ENCODE measurements at regions not wholly inside any gene's neighbourhood (a gene's known extent, or its start where the extent isn't known, plus 50 kb on each side); places are given as distances from the start of the nearest gene placed in this dataset.
"Not testable (repeated sequence)": the region's sequence is repeated elsewhere in the genome, so short reads cannot be mapped to it uniquely, and the experiment has no call there.

DNA sequence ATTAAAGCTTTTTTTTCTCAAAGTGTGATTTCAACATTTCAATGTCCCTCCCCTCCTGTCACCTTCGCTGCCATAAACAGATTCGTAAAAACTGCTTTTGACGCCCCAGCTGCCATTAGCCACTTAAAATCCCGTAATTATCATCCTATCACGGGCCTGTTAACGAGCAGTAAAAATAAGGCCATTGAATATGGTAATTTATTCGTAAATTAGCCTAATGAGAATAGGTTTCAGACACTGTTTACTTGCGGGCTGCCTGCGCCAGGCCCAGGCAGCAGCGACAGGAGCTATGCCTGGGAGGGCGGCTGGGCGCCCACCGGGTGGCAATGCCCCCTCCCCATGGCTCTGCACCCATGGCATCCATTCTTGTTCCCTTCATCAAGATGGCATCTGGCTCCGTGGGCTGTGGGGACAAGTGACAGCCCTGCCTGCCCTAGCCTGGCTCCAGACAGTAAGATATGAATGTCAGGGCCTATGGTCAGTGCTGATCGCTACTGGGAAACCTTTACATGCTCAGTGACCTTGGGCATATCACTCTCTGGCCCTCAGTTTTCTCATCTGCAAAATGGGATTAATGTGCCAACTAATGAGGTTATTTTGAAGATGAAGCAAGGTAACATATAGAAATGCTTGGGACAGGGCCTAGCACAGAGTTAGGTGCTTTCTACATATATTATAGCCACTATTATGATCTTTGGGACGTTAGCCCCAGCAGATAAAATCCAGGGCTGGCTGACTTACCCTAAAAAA lies 500.8 kb downstream of the MN1 start:
- no peak for DNase-seq

DNA sequence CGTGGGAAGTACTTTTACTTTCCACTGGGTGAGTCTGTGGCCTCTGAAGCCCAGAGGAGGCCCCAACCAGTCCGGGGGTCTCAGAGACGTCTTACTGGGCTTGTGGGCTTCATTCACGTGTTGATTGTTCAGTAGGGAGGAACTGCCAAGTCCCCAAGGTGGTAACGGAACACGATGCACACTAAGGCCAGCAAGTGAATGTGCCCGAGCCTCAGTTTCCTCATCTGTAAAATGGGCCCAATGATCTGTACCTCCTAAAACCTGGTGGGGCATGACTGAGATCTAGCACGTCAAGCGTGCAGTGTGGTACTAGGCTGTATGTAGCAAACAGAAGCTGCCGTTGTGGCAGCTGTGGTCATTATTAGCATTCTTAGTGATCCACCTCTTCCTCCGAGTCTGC lies 499.1 kb downstream of the MN1 start:
- DNase-seq: no peak

DNA sequence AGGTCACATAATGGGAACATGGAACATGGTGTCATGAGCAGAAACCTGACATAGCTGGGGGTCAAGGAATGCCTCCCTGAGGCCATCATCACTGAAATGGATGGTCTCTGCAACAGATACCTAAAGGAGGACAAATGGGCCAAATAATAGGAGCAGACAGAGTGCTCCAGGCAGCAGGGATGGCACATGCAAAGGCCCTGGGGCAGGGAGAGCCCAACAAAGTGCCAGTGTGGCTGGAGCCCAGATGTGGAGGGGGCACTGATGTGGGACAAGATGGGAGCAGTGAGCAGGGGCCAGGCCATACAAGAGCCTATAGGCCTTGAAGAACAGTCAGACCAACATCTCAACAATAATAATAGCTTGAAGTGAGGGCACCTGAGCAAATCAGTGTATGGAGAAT lies 497.8 kb downstream of the MN1 start:
- no peak for DNase-seq

DNA sequence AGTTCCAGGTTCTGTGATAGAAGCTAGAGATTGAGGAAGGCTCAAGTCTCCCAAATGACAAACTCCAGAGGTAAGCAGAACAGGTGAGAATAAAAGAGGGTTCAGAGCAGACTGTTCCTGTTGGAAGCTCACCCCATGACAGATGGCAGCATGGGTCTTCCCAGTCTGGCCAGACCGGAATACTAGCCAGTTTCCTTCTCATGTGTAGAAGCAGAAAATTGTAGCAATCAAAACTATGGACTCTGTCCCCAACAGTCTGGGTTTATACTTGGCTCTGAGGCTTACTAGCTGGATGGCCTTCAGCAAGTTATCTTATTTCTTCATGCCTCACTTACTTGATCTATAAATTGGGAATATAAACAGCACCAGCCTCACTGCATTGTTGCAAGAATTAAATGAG lies 494.8 kb downstream of the MN1 start:
- no peak for DNase-seq

DNA sequence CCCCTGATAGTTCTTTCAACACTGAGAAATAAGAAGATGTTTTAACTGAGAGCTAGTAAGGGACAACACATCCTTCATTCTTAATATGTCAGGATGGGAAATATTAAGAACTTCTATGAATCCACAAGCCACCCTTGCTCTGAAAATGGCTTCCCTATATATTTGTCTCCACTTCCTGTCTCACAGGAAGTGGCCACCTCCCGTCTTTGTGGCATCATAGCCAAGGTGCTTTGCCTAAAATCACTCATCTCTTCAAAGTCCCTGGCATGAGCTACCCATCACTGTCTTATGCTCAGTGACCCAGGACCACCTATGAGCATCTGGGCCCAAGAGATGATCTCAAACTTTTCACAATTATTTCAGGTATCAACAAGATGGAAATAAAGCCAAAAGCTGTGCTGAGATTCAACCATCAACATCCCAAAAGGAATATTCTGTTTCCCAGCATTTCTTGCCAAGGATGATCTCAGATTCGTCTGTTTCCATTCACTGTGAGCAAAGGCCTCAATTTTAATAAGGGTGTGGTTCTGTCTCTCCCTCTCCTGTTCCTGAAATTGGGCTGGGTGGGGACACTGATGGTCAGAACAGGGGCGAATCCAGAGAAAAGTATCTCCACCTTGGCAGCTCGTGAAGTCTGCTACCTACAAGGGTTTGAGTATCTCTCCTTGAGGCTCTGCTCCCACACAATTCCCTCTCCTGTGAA lies 493.9 kb downstream of the MN1 start:
- peak; percentile 61 for DNase-seq

DNA sequence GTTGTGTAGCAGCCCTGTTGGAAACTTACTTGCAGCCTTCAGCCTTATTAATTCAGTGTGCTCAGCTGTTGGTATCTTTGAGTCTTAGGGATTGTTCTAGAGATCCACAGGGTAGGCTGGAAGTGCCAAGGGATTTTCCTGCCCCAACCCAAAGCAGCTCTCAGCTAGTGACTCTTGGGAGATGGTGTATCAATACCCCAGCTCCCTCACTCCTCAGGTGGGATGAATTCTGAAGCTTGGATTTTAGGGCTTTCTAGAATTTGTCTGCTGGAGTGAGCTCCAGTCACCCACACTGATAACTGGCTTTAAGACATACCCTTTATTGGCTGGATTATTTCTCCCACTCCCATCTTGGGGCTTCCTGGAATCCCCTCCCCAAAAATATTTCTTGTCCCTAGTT lies 493.0 kb downstream of the MN1 start:
- no peak for DNase-seq

DNA sequence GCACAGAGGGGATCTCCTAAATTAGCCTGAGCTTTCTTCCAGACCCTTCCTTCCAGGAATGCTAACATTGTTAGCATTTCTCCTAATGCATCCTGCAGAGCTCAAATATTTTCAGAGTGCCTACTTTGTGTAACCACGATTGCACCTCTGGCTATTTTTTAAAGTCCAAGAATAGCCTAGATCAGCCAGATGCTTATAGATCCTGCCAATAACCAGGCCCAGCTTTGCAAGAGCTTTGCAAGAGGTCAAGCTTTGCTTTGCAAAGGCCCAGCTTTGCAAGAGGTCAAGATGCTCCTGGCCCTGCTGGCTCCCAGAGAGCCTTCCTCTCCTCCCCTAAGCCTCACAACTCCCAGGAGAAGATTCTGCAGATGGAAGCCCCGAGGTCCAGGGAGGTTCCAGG lies 491.9 kb downstream of the MN1 start:
- DNase-seq: no peak

DNA sequence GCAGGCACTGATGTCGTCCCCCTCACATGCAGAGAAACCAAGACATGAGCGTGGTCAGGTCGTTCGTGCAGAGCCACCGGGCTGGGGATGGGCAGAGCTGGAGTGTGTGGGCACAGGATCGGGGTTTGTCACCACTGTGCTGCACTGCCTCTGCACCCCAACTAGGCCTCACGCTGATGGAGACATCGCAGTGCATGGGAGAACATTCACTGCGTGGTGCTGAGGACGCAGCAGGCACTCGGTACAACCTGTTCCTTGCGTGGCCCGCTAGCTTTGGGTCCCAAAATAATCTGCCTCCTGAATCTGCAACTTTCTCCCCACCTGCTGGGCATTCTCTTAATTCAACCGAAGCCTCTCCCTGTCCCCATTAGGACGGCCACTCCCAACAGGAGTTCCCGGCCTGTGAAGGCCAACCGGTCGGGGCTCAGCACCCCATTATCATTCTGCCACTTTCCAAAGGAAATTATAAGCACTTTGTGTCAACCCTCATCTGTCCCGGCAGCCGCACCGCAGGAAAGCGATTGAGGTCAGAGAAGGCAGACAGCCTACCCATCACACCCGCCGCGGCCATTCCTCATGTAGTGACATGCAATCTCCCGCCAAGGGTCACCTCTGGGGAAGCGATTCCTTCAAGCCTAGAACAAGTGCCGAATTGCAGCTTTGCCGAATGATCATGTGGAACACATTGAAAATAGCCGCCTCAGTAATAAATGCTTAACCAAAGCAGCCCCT lies 490.4 kb downstream of the MN1 start:
- DNase-seq: no peak

DNA sequence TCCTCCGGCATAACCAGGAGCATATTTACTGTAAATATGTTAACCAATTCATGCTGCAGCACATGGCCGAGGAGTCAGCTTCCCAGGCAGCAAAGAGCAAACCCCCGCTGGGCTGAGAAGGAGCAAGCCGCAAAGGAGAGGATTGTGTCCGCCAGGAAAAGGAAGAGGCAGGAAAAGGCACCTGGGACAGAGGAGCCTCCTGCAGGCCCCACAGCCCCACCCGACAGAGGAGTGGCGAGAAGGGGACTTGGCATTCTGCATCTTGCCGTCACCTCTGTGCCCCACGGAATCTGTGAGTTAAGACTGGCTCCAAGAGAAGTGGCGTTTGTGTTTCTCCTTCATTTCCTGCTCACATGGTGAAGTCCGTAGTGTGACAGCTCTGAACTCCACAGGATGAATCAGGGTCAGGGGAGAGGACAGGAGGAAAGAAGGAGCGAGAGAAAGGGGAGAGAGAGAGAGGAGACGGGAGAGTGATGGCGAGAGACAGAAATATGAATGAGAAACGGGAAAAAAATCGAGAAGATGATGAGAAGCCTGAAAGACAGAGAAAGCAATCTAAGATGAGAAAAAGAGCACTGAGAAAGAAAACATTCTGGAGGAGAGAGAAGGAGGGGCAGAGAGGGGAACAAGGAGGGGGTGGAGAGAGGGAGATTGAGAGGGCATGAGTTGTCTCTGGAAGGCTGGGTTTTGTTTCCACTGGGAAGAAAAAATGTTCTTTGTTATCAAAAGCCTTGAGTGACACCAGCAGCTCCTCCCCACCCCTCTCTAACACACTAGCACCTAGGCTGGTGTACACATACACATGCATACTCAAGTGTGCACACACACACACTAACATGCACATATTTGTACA lies 489.6 kb downstream of the MN1 start:
- peak; percentile 82 for DNase-seq

DNA sequence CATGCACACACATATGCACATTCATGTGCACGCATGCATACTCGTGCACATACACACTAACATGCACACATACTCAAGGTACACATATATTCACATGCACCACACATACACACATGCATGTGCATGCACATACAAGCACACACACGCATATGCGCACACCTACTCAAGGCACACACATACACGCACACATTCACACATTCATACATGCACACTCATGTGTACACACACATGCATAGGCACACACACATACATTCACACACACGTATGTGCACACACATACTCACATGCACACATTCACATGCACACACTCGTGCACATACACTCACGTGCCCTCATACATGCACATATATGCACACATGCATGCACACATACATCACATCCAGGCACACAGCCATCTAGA lies 489.0 kb downstream of the MN1 start:
- no peak for DNase-seq

DNA sequence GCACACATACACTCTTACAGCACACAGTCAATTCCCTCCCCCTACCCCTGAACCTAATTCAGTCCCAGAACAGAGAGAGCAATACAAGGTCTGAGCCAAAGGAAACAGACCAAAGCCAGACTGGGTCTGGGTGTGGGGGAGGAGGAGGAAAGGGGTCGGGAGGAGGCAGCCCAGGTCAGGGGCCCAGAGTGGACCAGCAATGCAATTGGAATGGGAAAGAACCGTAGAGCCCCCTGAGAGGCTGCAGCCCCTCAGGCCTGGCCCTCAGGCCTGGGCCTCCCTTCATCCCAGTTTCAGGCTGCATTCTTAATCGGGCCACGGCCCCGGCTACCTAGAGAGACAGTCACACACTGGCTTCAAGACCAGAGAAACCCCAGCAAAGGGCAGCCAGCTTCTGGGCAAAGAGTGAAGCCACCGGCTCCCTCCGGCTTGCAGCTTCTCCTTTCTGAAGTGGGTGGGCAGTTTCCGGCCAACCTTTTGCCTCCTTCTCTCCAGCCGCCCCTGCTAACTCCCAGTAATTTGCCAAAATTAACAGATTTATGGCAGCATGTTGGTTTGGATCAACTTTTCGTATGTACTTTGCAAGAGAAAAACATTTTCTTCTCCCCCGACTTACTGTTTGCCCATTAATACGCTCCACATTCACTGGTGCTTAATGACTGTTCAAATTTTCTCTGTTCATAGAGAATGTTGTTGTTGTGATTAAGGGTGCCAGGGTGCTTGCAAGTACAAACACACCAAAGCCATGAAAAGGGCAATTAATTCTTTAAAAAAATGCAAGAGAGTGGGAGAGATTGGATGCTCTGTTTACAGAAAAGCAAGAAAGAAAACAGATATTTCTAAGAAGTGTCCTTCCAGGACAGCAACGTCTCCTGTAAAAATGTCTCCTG lies 488.3 kb downstream of the MN1 start:
- peak; percentile 41 for DNase-seq

DNA sequence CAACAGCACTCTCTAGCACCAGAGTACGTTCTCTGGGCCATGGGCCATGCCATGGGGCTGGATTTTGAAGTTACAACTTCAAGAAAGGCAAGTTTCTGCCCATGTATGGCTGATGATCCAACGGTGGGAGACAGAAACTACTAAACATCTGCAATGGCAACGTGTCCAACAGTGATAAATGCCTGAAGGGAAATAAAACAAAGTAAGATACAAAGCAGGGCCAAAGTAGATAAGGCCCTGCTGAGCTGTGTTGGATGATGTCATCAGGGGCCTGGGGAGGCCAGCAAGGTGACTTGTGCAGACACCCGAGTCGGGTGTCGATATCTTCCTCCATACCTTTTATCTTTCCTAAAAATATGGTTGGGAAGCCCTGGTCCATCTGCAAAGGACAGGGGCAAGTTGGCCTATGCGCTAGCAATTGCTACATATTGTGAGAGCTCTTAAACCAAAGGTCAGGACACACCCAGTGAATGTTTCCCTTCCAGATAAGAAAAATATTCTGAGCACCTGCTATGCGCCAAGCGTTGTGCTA lies 487.2 kb downstream of the MN1 start:
- no peak for DNase-seq

DNA sequence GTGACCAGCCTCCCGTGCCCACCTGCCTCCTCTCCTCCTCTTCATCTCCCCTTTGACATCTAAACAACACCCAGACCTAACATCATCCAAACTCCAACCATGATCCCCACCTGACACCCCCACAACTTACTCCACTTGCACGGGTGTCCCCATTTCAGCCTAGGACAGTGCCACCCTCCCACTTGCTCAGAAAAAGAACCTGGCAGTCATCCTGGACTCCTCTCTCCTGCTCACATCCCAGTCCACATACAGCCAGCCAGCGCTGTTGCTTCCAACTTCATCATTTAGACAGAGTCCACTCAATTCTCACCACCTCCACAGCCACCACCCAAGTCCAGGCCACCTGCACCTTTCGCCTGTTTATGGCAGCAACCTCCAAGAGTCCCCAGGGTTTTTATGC lies 485.7 kb downstream of the MN1 start:
- no peak for DNase-seq

DNA sequence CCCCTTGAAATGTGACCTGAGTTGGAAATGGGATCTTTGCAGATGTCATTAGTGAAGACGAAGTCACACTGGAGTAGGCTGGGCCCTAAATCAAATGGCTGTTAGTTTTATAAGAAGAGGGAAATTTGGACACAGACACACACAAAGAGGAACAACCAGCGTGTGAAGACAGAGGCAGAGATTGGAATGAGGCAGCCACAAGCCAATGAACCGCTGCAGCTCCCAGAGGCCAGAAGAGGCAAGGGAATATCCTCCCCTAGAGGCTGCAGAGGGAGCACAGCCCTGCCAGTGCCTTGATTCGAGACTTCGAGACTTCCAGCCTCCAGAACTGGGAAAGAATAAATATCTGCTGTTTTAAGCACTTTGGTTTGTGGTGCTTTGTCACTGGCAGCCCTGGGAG lies 484.5 kb downstream of the MN1 start:
- no peak for DNase-seq

DNA sequence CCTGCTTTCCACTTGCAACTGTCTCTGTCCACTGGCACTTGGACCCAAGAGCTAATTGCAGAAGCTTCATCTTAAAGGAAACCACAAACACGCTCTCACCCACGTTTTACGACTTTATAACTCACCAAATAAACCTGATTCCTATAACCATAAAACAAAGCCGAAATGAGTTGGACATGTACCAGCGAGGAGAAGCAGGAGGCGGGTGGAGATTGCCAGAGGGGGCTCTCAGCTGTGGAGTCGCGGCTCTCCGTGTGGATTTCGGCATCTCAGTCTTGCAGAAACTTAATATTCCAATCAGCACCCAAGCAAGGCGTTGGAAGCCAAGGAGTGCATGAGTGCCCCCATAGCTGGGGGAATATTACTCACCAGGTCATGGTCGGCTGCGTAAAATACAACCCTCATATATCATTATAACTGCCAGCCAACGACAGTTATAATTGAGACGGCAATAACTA lies 483.6 kb downstream of the MN1 start:
- DNase-seq: no peak

DNA sequence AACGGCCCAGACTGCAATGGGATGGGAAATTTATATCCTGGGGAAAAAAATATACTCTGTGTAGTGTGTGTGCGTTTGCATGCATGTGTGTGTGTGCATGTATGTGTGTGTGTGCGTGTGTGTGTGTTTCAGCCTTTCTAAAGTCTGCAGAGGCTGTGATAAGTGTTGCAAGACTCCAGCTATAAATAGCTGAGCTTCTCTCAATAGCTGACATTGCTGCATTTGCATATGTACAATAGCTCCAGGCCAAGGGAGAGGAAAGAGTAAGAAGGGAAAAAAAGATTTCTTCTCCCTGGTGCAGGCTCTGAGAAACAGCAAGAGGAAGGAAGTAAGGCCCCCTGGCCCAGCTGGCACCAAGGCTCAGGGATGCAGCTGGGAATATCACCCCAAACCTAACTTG lies 483.0 kb downstream of the MN1 start:
- peak; percentile 59 for DNase-seq

DNA sequence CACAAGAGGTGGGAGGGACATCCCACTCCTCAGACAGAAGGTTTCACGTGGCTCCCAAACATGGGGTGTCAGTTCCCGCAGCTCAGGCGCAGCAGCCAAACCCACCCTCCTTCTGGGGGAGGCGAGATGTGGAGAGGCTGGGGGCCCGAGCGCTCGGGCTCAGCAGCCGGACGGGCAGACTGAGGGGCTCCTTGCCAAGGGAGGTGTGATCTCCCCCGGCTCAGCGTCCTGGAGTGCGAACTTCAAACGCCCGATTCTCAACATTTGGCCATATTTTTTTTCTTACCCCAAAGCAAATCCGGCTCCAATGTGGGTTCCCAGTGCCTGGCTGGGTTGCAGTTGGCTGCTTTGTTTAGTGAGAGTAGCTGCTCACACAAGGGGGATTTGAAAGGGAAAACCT lies 477.9 kb downstream of the MN1 start:
- no peak for DNase-seq

DNA sequence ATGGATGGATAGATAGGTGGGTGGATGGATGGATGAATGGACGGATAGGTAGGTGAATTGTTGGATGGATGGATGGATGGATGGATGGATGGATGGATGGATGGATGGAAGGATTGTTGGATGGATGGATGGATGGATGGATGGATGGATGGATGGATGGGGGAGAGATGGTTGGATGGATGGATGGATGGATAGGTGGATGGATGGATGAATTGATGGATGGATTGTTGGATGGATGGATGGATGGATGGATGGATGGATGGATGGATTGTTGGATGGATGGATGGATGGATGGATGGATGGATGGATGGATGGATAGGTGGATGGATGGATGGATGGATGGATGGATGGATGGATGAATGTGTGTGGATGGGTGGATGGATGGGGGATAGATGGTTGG lies 476.6 kb downstream of the MN1 start:
- not testable (repeated sequence) for DNase-seq

DNA sequence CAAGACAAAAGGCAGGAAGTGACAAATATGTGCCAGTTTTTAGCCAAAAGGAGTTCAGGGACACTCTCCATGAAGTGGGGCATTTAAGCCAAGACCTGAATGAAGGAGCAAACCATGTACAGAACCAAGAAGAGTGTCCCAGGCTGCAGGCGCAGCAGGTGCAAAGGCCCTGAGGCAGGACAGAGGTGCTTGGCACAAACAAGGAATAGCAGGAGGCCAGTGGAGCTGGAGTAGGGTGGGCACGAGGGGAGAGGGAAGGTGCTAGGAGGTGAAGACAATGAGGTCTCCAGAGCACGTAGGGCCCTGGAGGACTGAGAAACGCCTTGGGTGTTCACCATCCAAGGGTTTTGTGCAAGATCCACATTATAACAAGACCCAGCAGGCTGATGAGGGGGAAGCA lies 474.1 kb downstream of the MN1 start:
- DNase-seq: no peak

DNA sequence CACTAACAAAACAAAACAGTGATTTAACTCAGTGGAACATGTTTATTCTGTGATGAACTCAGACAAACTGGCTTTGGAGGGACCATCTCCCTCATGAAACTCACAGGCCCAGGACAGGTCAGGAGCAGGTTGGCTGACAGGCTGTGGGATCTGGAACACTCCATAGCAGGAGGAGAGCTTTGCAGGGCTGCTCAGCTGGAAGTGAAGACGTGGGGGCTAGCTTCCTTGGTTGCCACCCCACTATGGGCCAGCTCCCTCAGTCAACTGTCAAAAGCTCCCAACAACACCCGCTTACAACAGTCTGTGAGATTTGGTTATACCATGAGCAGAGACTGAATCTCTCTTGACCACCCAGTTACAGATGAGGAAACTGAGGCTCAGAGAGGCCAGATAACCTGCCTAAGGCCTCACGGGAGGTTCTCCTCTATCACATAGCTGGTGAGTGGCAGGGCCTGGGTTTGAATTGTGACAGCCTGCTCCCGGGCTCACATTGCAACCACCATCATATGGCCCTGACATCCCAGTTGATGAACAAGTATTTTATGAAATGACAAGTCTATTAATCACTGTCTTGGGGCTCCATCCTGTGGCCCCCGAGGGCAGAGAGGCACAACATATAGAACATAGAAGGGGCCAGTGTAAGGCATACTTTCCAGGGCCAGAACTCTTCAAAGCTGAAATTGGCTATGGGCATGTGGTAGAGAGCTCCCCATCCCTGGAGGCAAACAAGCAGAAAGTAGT lies 473.4 kb downstream of the MN1 start:
- no peak for DNase-seq

Measured in eye (tissue), 1 donor.